ENCODE measurements at regions not wholly inside any gene's neighbourhood (a gene's known extent, or its start where the extent isn't known, plus 50 kb on each side); places are given as distances from the start of the nearest gene placed in this dataset.

DNA sequence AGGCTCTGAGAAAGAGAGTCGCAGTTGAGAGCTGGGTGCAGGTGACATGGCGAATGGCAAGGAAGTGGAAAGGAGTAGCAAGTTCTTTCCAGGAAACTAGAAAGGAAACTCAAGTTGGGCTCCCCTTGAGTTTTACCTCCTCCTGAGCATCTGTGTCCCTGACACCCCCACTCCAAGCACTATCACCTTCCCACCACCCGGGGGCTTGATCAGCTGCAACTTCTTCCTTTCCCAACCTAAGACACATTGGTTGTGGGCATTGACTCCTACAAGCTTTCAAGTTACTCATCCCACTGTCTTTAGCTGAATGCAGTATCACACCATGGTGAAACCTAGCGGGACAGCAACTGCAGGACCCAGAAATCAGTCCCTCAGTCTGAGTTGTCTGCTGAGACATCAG is 256.6 kb upstream of the NR2F2 start:
- H3K36me3 ChIP-seq (replicated peaks; ENCODE audit: insufficient read depth, low read length), result no peaks in the 10 kb centered on the region
- no peak overlapping the region for H3K4me3 ChIP-seq (ENCODE audit: low read length)
- no peaks in the 10 kb centered on the region for H3K27me3 ChIP-seq (replicated peaks; ENCODE audit: insufficient read depth, low read length)
- H3K9me2 ChIP-seq (replicated peaks; ENCODE audit: insufficient read depth, low read length), result no peaks in the 10 kb centered on the region
- TF ChIP-seq EZH2phosphoT487 (IDR thresholded peaks at IDR 0.05; ENCODE audit: low read length) (no peak), EZH2 (optimal IDR thresholded peaks at IDR 0.05; ENCODE audit: low read depth, low read length) (no peak)
- TF ChIP-seq, protein P1, sequence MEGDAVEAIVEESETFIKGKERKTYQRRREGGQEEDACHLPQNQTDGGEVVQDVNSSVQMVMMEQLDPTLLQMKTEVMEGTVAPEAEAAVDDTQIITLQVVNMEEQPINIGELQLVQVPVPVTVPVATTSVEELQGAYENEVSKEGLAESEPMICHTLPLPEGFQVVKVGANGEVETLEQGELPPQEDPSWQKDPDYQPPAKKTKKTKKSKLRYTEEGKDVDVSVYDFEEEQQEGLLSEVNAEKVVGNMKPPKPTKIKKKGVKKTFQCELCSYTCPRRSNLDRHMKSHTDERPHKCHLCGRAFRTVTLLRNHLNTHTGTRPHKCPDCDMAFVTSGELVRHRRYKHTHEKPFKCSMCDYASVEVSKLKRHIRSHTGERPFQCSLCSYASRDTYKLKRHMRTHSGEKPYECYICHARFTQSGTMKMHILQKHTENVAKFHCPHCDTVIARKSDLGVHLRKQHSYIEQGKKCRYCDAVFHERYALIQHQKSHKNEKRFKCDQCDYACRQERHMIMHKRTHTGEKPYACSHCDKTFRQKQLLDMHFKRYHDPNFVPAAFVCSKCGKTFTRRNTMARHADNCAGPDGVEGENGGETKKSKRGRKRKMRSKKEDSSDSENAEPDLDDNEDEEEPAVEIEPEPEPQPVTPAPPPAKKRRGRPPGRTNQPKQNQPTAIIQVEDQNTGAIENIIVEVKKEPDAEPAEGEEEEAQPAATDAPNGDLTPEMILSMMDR (IDR thresholded peaks at IDR 0.05; ENCODE audit: low read length), result no peak
- no peak overlapping the region for H3K27ac ChIP-seq (ENCODE audit: low read length)
- H3K79me2 ChIP-seq (ENCODE audit: low read length), result no peaks in the 10 kb centered on the region
- H3K9me3 ChIP-seq (replicated peaks; ENCODE audit: insufficient read depth, low read length), result no peaks in the 10 kb centered on the region
- H3F3A ChIP-seq (ENCODE audit: insufficient read depth, low read length), result no peaks in the 10 kb centered on the region
- no peak overlapping the region for H2AFZ ChIP-seq (ENCODE audit: low read length)
- no peak for DNase-seq
- no peak overlapping the region for H3K4me2 ChIP-seq (ENCODE audit: low read depth, low read length)
- no peak overlapping the region for H3K9ac ChIP-seq (ENCODE audit: low read length)
- no peaks in the 10 kb centered on the region for H4K20me1 ChIP-seq (ENCODE audit: insufficient read depth, low read length)
- no peaks in the 10 kb centered on the region for H3K4me1 ChIP-seq (ENCODE audit: low read length)

DNA sequence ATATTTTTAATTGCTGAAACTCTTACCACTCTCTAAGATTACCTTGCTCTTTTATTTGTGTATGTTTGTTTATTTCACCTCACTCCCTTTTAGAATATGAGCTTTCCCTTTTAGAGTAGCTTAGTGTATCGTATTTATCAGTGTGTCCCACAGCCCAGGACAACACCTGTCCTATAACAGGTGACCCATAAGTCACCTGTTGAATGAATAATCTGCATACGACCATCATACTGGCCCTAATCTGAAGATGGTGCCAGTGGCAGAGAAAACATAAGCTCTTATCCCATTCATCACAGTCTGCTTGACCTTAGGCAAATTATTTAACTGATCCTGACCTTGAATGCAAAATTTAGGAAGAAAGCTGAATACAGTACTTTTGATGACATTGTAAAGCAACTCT is 254.6 kb upstream of the NR2F2 start:
- Histone ChIP-seq H3K4me2 (ENCODE audit: low read depth, low read length) (no peak overlapping the region), H3K27me3 (replicated peaks; ENCODE audit: insufficient read depth, low read length) (no peaks in the 10 kb centered on the region), H3F3A (ENCODE audit: insufficient read depth, low read length) (no peaks in the 10 kb centered on the region), H4K20me1 (ENCODE audit: insufficient read depth, low read length) (no peaks in the 10 kb centered on the region), H3K27ac (ENCODE audit: low read length) (no peak overlapping the region), H3K9me3 (replicated peaks; ENCODE audit: insufficient read depth, low read length) (no peaks in the 10 kb centered on the region), H3K4me1 (ENCODE audit: low read length) (no peaks in the 10 kb centered on the region), H3K9me2 (replicated peaks; ENCODE audit: insufficient read depth, low read length) (no peaks in the 10 kb centered on the region), H3K79me2 (ENCODE audit: low read length) (no peaks in the 10 kb centered on the region), H2AFZ (ENCODE audit: low read length) (no peak overlapping the region), H3K36me3 (replicated peaks; ENCODE audit: insufficient read depth, low read length) (no peaks in the 10 kb centered on the region), H3K9ac (ENCODE audit: low read length) (no peak overlapping the region), H3K4me3 (ENCODE audit: low read length) (no peak overlapping the region)
- TF ChIP-seq EZH2phosphoT487 (IDR thresholded peaks at IDR 0.05; ENCODE audit: low read length), result no peak
- TF ChIP-seq, protein P1 (IDR thresholded peaks at IDR 0.05; ENCODE audit: low read length), result no peak
- no peak for TF ChIP-seq EZH2 (optimal IDR thresholded peaks at IDR 0.05; ENCODE audit: low read depth, low read length)
- DNase-seq, result no peak

DNA sequence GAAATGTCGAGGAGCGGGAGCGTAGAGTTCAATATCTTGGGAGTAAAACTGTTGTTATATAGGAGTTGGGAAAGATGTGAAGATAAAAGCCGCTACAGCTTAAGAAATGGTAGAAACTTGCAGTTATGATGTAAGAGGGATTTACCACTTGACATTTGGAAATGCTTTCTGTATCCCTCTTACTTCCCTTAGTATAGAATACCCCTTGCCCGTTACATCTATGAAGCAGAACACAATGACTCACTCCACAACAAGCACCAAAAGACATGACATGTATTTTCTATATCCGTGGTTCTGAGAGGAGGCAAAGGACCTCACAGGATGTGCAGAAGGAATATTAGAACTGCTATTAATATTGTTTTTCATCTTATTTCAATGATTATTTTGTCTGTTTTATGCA is 254.2 kb upstream of the NR2F2 start:
- H2AFZ ChIP-seq (ENCODE audit: low read length), result no peak overlapping the region
- no peaks in the 10 kb centered on the region for H3K4me1 ChIP-seq (ENCODE audit: low read length)
- TF ChIP-seq, protein P1 (IDR thresholded peaks at IDR 0.05; ENCODE audit: low read length), result no peak
- TF ChIP-seq EZH2phosphoT487 (IDR thresholded peaks at IDR 0.05; ENCODE audit: low read length) (no peak), EZH2 (optimal IDR thresholded peaks at IDR 0.05; ENCODE audit: low read depth, low read length) (no peak)
- no peaks in the 10 kb centered on the region for H3K9me2 ChIP-seq (replicated peaks; ENCODE audit: insufficient read depth, low read length)
- H4K20me1 ChIP-seq (ENCODE audit: insufficient read depth, low read length), result no peaks in the 10 kb centered on the region
- DNase-seq, result no peak
- H3K36me3 ChIP-seq (replicated peaks; ENCODE audit: insufficient read depth, low read length), result no peaks in the 10 kb centered on the region
- H3K9ac ChIP-seq (ENCODE audit: low read length), result no peak overlapping the region
- no peak overlapping the region for H3K4me2 ChIP-seq (ENCODE audit: low read depth, low read length)
- no peaks in the 10 kb centered on the region for H3F3A ChIP-seq (ENCODE audit: insufficient read depth, low read length)
- H3K4me3 ChIP-seq (ENCODE audit: low read length), result no peak overlapping the region
- no peak overlapping the region for H3K27ac ChIP-seq (ENCODE audit: low read length)
- no peaks in the 10 kb centered on the region for H3K9me3 ChIP-seq (replicated peaks; ENCODE audit: insufficient read depth, low read length)
- H3K79me2 ChIP-seq (ENCODE audit: low read length), result no peaks in the 10 kb centered on the region
- no peaks in the 10 kb centered on the region for H3K27me3 ChIP-seq (replicated peaks; ENCODE audit: insufficient read depth, low read length)

Data from MM.1S (cell line).